GM12878 (cell line): ENCODE measurements at regions not wholly inside any gene's neighbourhood (a gene's known extent, or its start where the extent isn't known, plus 50 kb on each side); places are given as distances from the start of the nearest gene placed in this dataset.

Source experiments
- ATAC-seq: fragments of 200-7000 bp; cut with Tn5 transposase; 3 replicates; pipeline ENCODE4 v1.9.1; 2020; ENCODE audit warnings: mild to moderate bottlenecking, moderate library complexity
- BruUV-seq: library from RNA; stranded (reverse); fragments of 400-500 nt; replicated peaks from 2 replicates; lab custom pipeline; 2021; lab: Mats Ljungman, UMichigan
- CTCF ChIA-PET: fragments of 300-600 bp; sonication (Branson Sonifier 250); formaldehyde crosslinking; extraction: SDS; loops from one replicate; lab custom pipeline; 2021; ENCODE audit warnings: inconsistent platforms; lab: Yijun Ruan, JAX
- POLR2A ChIA-PET: fragments of 350-600 bp; formaldehyde crosslinking; extraction: SDS; loops from one replicate; lab custom pipeline; 2021; ENCODE audit warnings: inconsistent platforms; lab: Charles Lee
- RAD21 ChIA-PET: fragments of 300-600 bp; sonication (Branson Sonifier 250); formaldehyde crosslinking; loops from one replicate; lab custom pipeline; 2023; ENCODE audit warnings: antibody characterized with exemption; ENCODE audit not compliant: unreplicated experiment; lab: Charles Lee
- SMC1A ChIA-PET: fragments of 300-600 bp; sonication (Branson Sonifier 250); formaldehyde crosslinking; loops from one replicate; lab custom pipeline; 2023; ENCODE audit not compliant: unreplicated experiment, uncharacterized antibody; lab: Charles Lee
- DNase-seq: peaks from one replicate; pipeline ENCODE4 v3.0.0-alpha.2; 2011; ENCODE audit warnings: low read depth, low spot score
- FAIRE-seq: peaks from 3 replicates; lab custom pipeline; 2011; peaks lifted over from hg19 to GRCh38; lab: Jason Lieb, UNC
- H2AFZ ChIP-seq: 2 replicates; pipeline ENCODE4 v1.6.0; 2011; ENCODE audit warnings: low read depth, low read length, control low read depth; ENCODE audit not compliant: control insufficient read depth
- H3K27ac ChIP-seq: 2 replicates; pipeline ENCODE4 v1.5.1; 2011; ENCODE audit warnings: control low read depth; ENCODE audit not compliant: control insufficient read depth, insufficient read depth
- H3K27me3 ChIP-seq, 2 experiments: replicated peaks in 1 of 2; 2 replicates each; pipeline versions ENCODE4 v1.6.0 to v1.6.1; 2011; ENCODE audit warnings: low read length in 1 of 2; ENCODE audit not compliant: control insufficient read depth in 2 of 2, insufficient read depth in 2 of 2
- H3K36me3 ChIP-seq, 2 experiments: 2 replicates each; pipeline ENCODE4 v1.5.1; 2011; ENCODE audit warnings: low read length in 1 of 2; ENCODE audit not compliant: control insufficient read depth in 2 of 2, insufficient read depth in 2 of 2
- H3K4me1 ChIP-seq: 2 replicates; pipeline ENCODE4 v1.6.1; 2011; ENCODE audit warnings: mild to moderate bottlenecking, low read length, moderate library complexity, mixed read lengths; ENCODE audit not compliant: control insufficient read depth, insufficient read depth
- H3K4me2 ChIP-seq: 2 replicates; pipeline ENCODE4 v1.6.0; 2011; ENCODE audit warnings: control low read depth; ENCODE audit not compliant: control insufficient read depth, insufficient read depth
- H3K4me3 ChIP-seq: fragments of 200-600 bp; sonication (generic); 2 replicates; pipeline ENCODE4 v1.5.1; 2016
- H3K79me2 ChIP-seq: 2 replicates; pipeline ENCODE4 v1.6.0; 2011; ENCODE audit warnings: low read length; ENCODE audit not compliant: control insufficient read depth, insufficient read depth
- H3K9ac ChIP-seq: 2 replicates; pipeline ENCODE4 v1.8.0; 2011; ENCODE audit warnings: low read length, control low read depth, mixed read lengths; ENCODE audit not compliant: control insufficient read depth, insufficient read depth
- H3K9me3 ChIP-seq: replicated peaks from 3 replicates; pipeline ENCODE4 v1.5.1; 2011; ENCODE audit warnings: mild to moderate bottlenecking, low read length; ENCODE audit not compliant: control insufficient read depth, insufficient read depth
- H4K20me1 ChIP-seq: 2 replicates; pipeline ENCODE4 v1.6.0; 2011; ENCODE audit not compliant: control insufficient read depth, insufficient read depth
- ASH2L ChIP-seq: fragments of 300-600, 200-600 bp; sonication (generic); IDR thresholded peaks from 2 replicates; pipeline ENCODE4 v1.6.1; 2017; ENCODE audit warnings: low read depth, mild to moderate bottlenecking, borderline replicate concordance
- EGR1 ChIP-seq, 2 experiments: IDR thresholded peaks; 1 replicate in 1 of 2; 2 replicates in 1 of 2; pipeline ENCODE4 v1.6.1; 2011 to 2012; ENCODE audit warnings: low read depth in 2 of 2, low read length in 2 of 2, borderline replicate concordance in 1 of 2, mild to moderate bottlenecking in 1 of 2, moderate library complexity in 1 of 2
- HDAC2 ChIP-seq: fragments of 200-600 bp; sonication (generic); IDR thresholded peaks from 2 replicates; pipeline ENCODE4 v1.6.1; 2017
- MEF2B ChIP-seq: fragments of 450-650 bp; IDR thresholded peaks from 2 replicates; pipeline ENCODE4 v1.6.1; 2018; ENCODE audit warnings: mild to moderate bottlenecking, moderate library complexity; ENCODE audit not compliant: partially characterized antibody, poor library complexity, severe bottlenecking
- MTA2 ChIP-seq: fragments of 450-650 bp; IDR thresholded peaks from 2 replicates; pipeline ENCODE4 v1.6.1; 2016; ENCODE audit warnings: low read depth, mild to moderate bottlenecking, moderate library complexity
- MXI1 ChIP-seq: fragments of 150-350 bp; IDR thresholded peaks from 2 replicates; pipeline ENCODE4 v1.6.1; 2011; ENCODE audit warnings: low read depth, mild to moderate bottlenecking, inconsistent platforms, low read length, improper control_type of control experiment
- NRF1 ChIP-seq: conservative IDR thresholded peaks from 2 replicates; pipeline ENCODE4 v1.6.1; 2011; ENCODE audit warnings: mild to moderate bottlenecking, low read depth, low read length, improper control_type of control experiment
- POLR2A ChIP-seq: IDR thresholded peaks from 2 replicates; pipeline ENCODE4 v1.6.1; 2011; ENCODE audit warnings: low read depth, mild to moderate bottlenecking, low read length
- WGBS: methylation state at CpG from one replicate; pipeline ENCODE4 v1.1.6; 2016; ENCODE audit warnings: low lambda C conversion rate; ENCODE audit not compliant: insufficient replicate concordance, insufficient coverage; ENCODE audit errors: missing lambda C conversion rate; 5-methylcytosine and 5-hydroxymethylcytosine counted together
- in situ Hi-C: fragments of 300-500 bp; cut with MboI; formaldehyde crosslinking; loops from 9 replicates; pipeline ENCODE4 v1.14.3; 2018; ENCODE audit warnings: mixed read lengths
- intact Hi-C: fragments of 100-400 bp; cut with micrococcal nuclease; formaldehyde crosslinking; loops from one replicate; pipeline ENCODE4 v1.14.2; 2022; ENCODE audit not compliant: unreplicated experiment
- TF ChIP-seq, protein P1 (sequence below): fragments of 450-650 bp; formaldehyde crosslinking; IDR thresholded peaks from 2 replicates; pipeline ENCODE4 v1.4.0; 2022; ENCODE audit warnings: mild to moderate bottlenecking, moderate library complexity
- TF ChIP-seq, protein P2 (sequence below): fragments of 450-650 bp; IDR thresholded peaks from 2 replicates; pipeline ENCODE4 v1.6.1; 2017; ENCODE audit warnings: antibody characterized with exemption, mild to moderate bottlenecking, moderate library complexity
- TF ChIP-seq, protein P3 (sequence below): fragments of 450-650 bp; IDR thresholded peaks from 2 replicates; pipeline ENCODE4 v1.6.1; 2017; ENCODE audit warnings: borderline replicate concordance
- TF ChIP-seq, protein P4 (sequence below): IDR thresholded peaks from 2 replicates; pipeline ENCODE4 v1.6.1; 2012; ENCODE audit warnings: mild to moderate bottlenecking, low read depth, low read length

DNA sequence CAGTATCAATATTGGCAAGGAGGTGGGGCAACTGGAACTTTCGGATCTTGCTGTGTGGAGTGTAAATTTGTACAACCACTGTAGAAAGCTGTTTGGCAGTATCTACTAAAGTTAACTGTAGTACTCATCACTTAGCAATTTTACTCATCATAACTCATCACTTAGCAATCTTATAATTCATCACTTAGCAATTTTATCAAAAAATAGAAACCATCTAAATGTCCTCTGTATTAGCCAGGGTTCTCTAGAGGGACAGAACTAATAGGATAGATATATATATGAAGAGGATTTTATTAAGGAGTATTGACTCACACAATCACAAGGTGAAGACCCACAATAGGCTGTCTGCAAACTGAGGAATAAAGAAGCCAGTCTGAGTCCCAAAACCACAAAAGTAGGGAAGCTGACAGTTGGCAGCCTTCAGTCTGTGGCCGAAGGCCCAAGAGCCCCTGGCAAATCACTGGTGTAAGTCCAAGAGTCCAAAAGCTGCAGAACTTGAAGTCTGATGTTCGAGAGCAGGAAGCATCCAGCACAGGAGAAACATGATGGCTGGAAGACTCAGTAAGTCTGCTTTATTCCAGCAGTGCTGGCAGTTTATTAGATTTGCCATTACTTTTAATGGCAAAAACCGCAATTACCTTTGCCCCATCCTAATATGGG lies 92.9 kb upstream of the USP47 start:
- Histone ChIP-seq H3K27me3 (peaks cover 0 to 1% of the 10 kb centered on the region in 2 experiments; a peak in 1 of 4 replicates), H3K4me1 (no peaks in the 10 kb centered on the region), H4K20me1 (no peaks in the 10 kb centered on the region), H3K9ac (no peak overlapping the region), H3K4me3 (no peak overlapping the region), H2AFZ (no peak overlapping the region), H3K4me2 (no peak overlapping the region), H3K27ac (no peak overlapping the region), H3K79me2 (no peaks in the 10 kb centered on the region), H3K9me3 (no peaks in the 10 kb centered on the region), H3K36me3 (no peaks in the 10 kb centered on the region)
- SMC1A ChIA-PET: no interaction called here
- POLR2A ChIA-PET: no interaction called here
- no peak for FAIRE-seq
- BruUV-seq: no TSS peak
- CTCF ChIA-PET: no interaction called here
- in situ Hi-C loops (no loop called here), intact Hi-C loops (no loop called here)
- ATAC-seq: no peak
- DNase-seq: no peak
- WGBS: 5% methylated on average over 4 of the region's 4 CpGs
- RAD21 ChIA-PET: no interaction called here
- TF ChIP-seq, protein P1, sequence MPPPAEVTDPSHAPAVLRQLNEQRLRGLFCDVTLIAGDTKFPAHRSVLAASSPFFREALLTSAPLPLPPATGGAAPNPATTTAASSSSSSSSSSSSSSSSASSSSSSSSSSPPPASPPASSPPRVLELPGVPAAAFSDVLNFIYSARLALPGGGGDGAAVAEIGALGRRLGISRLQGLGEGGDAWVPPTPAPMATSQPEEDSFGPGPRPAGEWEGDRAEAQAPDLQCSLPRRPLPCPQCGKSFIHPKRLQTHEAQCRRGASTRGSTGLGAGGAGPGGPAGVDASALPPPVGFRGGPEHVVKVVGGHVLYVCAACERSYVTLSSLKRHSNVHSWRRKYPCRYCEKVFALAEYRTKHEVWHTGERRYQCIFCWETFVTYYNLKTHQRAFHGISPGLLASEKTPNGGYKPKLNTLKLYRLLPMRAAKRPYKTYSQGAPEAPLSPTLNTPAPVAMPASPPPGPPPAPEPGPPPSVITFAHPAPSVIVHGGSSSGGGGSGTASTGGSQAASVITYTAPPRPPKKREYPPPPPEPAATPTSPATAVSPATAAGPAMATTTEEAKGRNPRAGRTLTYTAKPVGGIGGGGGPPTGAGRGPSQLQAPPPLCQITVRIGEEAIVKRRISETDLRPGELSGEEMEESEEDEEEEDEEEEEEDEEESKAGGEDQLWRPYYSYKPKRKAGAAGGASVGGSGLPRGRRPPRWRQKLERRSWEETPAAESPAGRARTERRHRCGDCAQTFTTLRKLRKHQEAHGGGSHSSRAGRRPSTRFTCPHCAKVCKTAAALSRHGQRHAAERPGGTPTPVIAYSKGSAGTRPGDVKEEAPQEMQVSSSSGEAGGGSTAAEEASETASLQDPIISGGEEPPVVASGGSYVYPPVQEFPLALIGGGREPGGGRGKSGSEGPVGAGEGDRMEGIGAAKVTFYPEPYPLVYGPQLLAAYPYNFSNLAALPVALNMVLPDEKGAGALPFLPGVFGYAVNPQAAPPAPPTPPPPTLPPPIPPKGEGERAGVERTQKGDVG (CRISPR knock-in tag): no peak
- TF ChIP-seq MXI1: no peak
- TF ChIP-seq, protein P2, sequence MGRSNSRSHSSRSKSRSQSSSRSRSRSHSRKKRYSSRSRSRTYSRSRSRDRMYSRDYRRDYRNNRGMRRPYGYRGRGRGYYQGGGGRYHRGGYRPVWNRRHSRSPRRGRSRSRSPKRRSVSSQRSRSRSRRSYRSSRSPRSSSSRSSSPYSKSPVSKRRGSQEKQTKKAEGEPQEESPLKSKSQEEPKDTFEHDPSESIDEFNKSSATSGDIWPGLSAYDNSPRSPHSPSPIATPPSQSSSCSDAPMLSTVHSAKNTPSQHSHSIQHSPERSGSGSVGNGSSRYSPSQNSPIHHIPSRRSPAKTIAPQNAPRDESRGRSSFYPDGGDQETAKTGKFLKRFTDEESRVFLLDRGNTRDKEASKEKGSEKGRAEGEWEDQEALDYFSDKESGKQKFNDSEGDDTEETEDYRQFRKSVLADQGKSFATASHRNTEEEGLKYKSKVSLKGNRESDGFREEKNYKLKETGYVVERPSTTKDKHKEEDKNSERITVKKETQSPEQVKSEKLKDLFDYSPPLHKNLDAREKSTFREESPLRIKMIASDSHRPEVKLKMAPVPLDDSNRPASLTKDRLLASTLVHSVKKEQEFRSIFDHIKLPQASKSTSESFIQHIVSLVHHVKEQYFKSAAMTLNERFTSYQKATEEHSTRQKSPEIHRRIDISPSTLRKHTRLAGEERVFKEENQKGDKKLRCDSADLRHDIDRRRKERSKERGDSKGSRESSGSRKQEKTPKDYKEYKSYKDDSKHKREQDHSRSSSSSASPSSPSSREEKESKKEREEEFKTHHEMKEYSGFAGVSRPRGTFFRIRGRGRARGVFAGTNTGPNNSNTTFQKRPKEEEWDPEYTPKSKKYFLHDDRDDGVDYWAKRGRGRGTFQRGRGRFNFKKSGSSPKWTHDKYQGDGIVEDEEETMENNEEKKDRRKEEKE: no peak
- no peak for TF ChIP-seq MTA2
- TF ChIP-seq POLR2A: no peak
- TF ChIP-seq, protein P3, sequence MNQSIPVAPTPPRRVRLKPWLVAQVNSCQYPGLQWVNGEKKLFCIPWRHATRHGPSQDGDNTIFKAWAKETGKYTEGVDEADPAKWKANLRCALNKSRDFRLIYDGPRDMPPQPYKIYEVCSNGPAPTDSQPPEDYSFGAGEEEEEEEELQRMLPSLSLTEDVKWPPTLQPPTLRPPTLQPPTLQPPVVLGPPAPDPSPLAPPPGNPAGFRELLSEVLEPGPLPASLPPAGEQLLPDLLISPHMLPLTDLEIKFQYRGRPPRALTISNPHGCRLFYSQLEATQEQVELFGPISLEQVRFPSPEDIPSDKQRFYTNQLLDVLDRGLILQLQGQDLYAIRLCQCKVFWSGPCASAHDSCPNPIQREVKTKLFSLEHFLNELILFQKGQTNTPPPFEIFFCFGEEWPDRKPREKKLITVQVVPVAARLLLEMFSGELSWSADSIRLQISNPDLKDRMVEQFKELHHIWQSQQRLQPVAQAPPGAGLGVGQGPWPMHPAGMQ: no peak
- TF ChIP-seq HDAC2: no peak
- no peak for TF ChIP-seq MEF2B
- no peak for TF ChIP-seq ASH2L
- TF ChIP-seq, protein P4, sequence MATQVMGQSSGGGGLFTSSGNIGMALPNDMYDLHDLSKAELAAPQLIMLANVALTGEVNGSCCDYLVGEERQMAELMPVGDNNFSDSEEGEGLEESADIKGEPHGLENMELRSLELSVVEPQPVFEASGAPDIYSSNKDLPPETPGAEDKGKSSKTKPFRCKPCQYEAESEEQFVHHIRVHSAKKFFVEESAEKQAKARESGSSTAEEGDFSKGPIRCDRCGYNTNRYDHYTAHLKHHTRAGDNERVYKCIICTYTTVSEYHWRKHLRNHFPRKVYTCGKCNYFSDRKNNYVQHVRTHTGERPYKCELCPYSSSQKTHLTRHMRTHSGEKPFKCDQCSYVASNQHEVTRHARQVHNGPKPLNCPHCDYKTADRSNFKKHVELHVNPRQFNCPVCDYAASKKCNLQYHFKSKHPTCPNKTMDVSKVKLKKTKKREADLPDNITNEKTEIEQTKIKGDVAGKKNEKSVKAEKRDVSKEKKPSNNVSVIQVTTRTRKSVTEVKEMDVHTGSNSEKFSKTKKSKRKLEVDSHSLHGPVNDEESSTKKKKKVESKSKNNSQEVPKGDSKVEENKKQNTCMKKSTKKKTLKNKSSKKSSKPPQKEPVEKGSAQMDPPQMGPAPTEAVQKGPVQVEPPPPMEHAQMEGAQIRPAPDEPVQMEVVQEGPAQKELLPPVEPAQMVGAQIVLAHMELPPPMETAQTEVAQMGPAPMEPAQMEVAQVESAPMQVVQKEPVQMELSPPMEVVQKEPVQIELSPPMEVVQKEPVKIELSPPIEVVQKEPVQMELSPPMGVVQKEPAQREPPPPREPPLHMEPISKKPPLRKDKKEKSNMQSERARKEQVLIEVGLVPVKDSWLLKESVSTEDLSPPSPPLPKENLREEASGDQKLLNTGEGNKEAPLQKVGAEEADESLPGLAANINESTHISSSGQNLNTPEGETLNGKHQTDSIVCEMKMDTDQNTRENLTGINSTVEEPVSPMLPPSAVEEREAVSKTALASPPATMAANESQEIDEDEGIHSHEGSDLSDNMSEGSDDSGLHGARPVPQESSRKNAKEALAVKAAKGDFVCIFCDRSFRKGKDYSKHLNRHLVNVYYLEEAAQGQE: no peak
- no peak for TF ChIP-seq EGR1 (IDR thresholded peaks at IDR 0.05; ENCODE audit: borderline replicate concordance in 1 of 2, low read depth in 2 of 2, low read length in 2 of 2)
- TF ChIP-seq NRF1: no peak
